ENCODE measurements at regions not wholly inside any gene's neighbourhood (a gene's known extent, or its start where the extent isn't known, plus 50 kb on each side); places are given as distances from the start of the nearest gene placed in this dataset.

DNA sequence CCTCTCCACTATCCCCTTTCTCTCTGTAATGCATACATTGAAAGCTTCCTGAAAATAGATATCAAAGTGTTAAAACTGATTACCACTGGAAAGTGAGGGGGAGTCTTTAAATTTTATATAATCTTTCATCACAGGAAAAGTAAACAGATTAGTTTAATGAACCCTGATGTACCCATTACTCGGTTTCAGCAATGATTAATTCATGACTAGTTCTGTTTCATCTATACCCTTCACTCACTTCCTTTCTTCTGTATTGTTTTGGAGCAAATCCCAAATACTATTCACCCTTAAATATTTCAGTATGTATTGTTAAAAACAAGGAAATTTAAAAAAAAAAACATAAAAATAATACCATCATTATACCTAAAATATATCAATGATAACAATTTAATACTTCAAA is 67.3 kb upstream of the TMCC3 start:
- DNase-seq (ENCODE audit: extremely low read depth, low read depth): no peak
- TF ChIP-seq CTCF (IDR thresholded peaks at IDR 0.05; ENCODE audit: low read depth, low read length): no peak

GRCh38 chr12:94717108-94717507 is 66.8 kb upstream of the TMCC3 start:
- no peak for DNase-seq (ENCODE audit: extremely low read depth, low read depth)
- no peak for TF ChIP-seq CTCF (IDR thresholded peaks at IDR 0.05; ENCODE audit: low read depth, low read length)

GRCh38 chr12:94716339-94716738 is 66.0 kb upstream of the TMCC3 start:
- TF ChIP-seq CTCF (IDR thresholded peaks at IDR 0.05; ENCODE audit: low read depth, low read length): no peak
- DNase-seq (ENCODE audit: extremely low read depth, low read depth): no peak

DNA sequence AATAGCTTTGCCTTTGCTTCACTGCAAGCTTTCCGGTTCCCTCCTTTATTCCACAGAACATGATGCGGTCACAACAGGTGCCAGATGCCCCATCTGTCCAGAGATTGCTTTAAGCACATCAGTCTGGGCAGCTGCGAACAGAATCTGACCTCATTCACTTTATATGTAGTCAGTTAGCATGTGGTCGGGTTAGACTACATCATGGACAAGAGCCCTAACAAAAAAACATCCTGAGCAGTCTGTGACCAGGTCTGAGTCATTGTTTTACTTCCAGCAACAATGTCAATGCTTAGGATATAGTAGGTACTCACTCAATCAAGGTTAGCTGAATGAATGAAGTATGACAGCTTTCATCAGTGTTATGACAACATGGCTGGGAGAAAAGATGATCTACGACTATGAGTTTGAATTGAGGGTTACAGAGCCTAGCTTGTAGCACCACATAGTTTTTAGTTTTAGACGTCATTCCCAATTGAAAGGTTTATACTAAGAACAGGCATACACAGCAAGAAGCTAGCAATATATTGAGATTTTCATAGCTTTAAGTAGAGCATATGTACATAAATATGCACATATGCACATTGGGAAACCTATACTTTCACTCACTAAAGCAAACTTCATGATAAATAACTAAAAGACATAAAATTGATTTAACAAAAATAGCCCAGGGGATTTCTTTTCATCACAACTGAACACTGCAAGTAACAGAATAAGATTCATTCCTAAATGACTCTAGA is 64.2 kb upstream of the TMCC3 start:
- no peak for DNase-seq (ENCODE audit: extremely low read depth, low read depth)

DNA sequence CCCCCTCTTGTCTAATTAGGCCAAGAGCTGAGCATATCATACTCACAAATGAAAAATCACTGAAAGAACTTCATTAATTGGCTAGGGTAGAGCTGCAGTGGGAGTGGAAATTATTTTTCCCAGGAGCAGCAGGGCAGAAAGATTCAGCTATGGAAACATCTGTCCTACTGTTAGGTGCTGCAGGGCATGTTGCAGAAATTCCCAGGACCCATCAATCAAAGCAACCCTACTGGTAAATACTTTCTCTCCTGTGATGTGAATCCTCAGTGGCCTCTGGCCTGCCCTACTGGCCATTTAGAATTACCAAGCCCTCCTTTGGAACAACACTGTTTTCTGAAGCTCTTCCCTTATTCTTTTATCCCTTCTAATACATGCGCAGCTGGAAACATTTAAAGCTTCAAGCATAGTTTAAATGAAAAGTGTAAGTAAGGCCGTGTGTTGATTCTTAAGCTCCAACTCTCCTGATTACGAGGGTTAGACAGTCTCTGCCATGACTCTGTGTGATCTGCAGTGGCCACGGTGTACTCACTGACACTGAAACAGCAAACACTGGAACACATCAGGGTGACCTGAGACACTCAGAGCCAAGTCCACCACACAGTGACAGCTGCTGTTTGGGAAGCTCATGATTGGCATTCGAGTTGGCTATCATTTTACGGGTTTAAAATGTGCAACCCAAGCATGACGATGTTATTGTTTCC is 62.6 kb upstream of the TMCC3 start:
- no peak for TF ChIP-seq CTCF (IDR thresholded peaks at IDR 0.05; ENCODE audit: low read depth, low read length)
- DNase-seq (ENCODE audit: extremely low read depth, low read depth): no peak

More for the DNA sequence above, 64.2 kb upstream of the TMCC3 start:
- no peak for TF ChIP-seq CTCF (IDR thresholded peaks at IDR 0.05; ENCODE audit: low read depth, low read length)

- TF ChIP-seq CTCF (IDR thresholded peaks at IDR 0.05; ENCODE audit: low read depth, low read length): peak; percentile 17
- no peak for DNase-seq (ENCODE audit: extremely low read depth, low read depth)
These were observed 60.6 kb upstream of the TMCC3 start for GRCh38 chr12:94710933-94711332.

DNA sequence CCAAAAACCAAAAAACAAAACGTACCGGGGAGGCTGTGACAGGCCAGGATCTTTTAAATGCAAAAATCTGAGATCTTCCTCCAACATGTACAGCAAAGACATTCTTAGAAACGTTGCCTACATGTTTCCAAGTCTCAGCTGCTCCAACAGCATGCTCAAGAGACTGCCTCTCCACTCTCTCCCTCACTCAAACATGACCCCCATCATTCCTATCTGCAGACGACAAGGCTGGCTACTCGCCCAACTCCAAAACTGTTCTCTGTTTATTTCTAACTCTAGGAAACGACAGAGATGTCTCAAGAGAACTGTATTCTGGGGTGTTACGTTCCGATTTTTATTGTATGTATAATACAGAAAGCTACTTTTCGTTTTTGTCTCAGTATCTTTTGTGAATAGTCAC is 57.5 kb upstream of the TMCC3 start:
- DNase-seq (ENCODE audit: extremely low read depth, low read depth): no peak
- TF ChIP-seq CTCF (IDR thresholded peaks at IDR 0.05; ENCODE audit: low read depth, low read length): no peak

Data from AG09319 (cell line).